ENCODE measurements at regions not wholly inside any gene's neighbourhood (a gene's known extent, or its start where the extent isn't known, plus 50 kb on each side); places are given as distances from the start of the nearest gene placed in this dataset.

DNA sequence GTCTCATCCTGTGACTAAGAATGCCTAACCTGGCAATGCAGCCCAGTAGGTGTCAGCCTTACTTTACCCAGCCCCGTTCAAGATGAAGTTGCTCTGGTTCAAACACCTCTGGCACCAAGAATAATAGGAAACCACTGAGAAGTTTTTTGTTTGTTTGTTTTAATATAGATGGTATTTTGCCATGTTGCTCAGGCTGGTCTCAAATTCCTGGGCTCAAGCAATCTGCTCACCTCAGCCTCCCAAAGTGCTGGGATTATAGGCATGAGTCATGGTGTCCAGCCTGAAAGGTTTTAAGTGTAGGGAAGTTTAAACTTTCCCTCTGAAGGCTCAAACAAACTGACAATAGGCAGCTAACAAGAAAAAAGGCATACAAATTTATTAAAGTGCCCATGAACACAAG lies 51.2 kb upstream of the ABCC4 start:
- DNase-seq, result no peak

DNA sequence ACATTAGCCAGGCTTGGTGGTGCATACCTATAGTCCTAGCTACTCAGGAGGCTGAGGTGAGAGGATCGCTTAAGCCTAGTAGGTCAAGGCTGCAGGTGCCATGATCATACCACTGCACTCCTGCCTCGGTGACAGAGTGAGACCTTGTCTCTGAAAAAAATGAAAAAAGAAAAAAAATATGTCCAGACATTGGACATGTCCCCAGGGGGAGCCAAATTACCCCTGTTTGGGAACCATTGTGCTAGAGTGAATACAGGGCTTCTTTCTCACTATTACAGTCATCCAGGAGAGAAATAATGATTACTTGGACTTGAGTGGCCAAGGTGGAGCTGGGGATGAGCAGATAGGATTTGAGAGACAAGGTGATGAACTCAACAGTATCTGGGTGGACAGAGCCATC lies 52.9 kb upstream of the ABCC4 start:
- DNase-seq, result no peak

GRCh38 chr13:95354680-95355487 lies 53.6 kb upstream of the ABCC4 start:
- DNase-seq, result no peak

DNA sequence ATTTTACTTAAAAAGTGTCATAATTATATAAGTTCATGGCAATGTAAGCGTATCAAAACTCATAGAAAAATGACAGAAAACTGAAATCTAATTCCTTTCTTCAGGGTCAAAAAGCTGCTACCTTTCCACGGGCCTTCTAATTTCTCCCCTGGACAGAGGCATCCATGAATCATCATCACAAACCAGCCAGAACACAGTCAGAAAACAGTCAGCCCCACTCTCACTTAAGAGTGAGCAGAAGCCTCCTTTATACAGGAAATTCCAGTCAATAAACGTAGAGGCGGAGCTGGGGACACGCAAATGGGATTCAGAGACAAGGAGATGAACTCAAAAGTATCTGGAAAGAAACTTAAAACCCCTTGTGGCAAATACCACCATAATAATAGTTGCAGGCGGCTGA lies 54.2 kb upstream of the ABCC4 start:
- DNase-seq, result peak; percentile 12 to 60

DNA sequence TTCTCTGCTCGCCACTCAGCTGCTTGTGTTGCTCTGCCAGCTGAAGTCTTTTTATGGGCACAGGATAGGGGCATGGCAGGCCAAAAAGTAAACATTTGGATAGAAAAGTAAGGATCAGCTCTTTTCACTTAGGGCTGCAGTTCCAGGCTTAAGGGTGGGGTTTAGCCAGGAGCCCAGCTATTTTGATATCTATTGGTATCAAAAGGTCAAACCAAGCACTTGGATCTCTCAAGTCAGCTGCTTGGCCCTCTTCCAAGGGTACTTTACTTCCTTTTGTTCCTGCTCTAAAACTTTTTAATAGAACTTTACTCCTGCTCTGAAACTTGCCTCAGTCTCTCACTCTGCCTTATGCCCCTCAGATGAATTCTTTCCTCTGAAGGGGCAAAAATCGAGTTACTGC lies 55.7 kb upstream of the ABCC4 start:
- no peak for DNase-seq

GRCh38 chr13:95357875-95358274 lies 56.6 kb upstream of the ABCC4 start:
- DNase-seq, result no peak

- no peak for DNase-seq
Measured at GRCh38 chr13:95360052-95360451, 58.8 kb upstream of the ABCC4 start.

- no peak for DNase-seq
Measured at GRCh38 chr13:95360464-95361097, 59.3 kb upstream of the ABCC4 start.

GRCh38 chr13:95361686-95362085 lies 60.4 kb upstream of the ABCC4 start:
- no peak for DNase-seq

- DNase-seq, result no peak
Measured at GRCh38 chr13:95362666-95363065, 61.4 kb upstream of the ABCC4 start.

DNA sequence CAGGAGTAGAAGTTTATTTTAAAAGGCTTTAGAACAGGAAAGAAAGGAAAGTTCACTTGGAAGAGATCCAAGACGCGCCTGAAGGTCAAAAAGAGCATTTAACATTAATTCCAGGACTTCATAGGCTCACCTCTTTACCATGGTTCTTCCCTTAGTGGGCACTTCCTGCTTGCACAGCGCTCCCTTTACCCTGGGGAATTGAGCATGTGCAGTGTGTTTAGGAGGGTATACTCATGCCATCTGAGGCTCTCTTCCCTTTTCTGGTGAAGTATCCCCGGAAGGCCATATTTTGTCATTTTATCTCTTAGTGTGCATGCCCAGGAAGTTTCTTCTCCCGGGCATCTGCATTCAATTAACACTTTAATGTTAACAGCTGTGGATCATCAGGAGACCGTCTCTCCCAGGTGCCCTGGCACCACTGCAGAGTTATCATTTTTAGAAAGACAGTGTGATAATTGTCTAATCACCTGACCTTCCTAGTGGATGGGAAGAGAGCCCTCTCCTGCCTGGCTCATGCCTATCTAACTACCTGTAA lies 66.1 kb upstream of the ABCC4 start:
- no peak for DNase-seq

- no peak for DNase-seq
Measured at GRCh38 chr13:95368998-95369397, 67.7 kb upstream of the ABCC4 start.

GRCh38 chr13:95375706-95376105 lies 74.5 kb upstream of the ABCC4 start:
- DNase-seq, result no peak

- DNase-seq, result no peak
Measured at GRCh38 chr13:95378603-95379002, 77.4 kb upstream of the ABCC4 start.

- DNase-seq, result peak; percentile 74 to 81
Measured at GRCh38 chr13:95380468-95381211, 79.4 kb upstream of the ABCC4 start.

DNA sequence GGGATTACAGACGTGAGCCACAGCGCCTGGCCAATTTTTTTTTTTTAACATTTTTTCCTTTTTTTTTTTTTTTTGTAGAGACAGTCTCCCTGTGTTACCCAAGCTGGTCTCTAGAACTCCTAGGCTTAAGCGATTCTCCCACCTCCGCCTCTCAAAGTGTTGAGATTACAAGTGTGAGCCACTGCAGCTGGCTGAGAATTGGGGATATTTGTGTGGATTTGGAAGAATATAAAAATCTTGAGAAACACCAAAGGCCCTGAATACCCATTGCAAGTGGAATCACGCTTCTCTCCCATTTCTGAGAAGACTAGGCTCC lies 79.9 kb upstream of the ABCC4 start:
- DNase-seq, result no peak

DNA sequence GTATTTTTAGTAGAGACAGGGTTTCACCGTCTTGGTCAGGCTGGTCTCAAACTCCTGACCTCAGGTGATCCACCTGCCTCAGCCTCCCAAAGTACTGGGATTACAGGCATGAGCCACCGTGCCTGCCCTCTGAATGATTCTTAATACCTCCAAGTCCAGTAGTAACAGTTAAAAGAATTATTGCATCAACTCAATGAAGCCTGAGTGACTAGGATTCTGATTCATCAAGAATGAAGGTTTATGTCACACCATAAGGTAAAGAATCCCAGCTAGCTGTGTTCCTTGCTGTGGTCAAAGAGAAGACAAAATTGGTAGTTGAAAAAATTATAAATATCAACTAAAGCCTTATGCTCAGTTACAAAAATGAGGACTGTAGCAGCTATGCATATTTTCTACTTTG lies 81.2 kb upstream of the ABCC4 start:
- no peak for DNase-seq

DNA sequence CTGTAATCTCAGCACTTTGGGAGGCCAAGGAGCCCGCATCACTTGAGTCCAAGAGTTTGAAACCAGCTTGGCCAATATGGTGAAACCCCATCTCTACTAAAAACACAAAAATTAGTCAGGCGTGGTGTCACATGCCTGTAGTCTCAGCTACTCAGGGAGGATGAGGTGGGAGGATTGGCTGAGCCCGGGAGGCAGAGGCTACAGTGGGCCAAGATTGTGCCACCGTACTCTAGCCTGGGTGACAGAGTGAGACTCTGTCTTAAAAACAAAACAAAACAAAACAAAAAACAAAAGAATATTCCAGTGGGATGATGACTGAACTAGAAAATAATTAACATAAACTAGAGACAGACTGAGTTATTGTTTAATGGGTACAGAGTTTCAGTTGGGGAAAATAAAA lies 81.7 kb upstream of the ABCC4 start:
- DNase-seq, result no peak

- no peak for DNase-seq
Measured at GRCh38 chr13:95385373-95385772, 84.1 kb upstream of the ABCC4 start.

DNA sequence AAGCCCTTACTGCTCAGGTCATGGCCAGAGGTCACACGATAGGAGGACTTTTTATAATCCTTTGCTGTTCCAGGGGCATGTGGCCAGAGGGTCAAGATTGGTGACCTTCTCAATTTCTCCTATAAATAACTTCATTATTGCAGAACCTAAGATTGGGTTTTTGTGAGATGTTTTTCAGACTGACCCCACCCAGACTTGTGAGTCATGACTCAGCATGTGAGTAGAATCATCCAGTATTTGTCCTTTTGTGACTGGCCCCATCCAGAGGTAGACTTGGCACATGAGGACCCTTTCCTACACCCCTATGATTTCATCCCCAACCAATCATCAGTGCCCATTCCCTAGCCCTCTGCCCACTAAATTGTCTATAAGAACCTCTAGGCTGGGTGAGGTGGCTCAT lies 84.5 kb upstream of the ABCC4 start:
- DNase-seq, result no peak

GRCh38 chr13:95386370-95386769 lies 85.1 kb upstream of the ABCC4 start:
- DNase-seq, result no peak

DNA sequence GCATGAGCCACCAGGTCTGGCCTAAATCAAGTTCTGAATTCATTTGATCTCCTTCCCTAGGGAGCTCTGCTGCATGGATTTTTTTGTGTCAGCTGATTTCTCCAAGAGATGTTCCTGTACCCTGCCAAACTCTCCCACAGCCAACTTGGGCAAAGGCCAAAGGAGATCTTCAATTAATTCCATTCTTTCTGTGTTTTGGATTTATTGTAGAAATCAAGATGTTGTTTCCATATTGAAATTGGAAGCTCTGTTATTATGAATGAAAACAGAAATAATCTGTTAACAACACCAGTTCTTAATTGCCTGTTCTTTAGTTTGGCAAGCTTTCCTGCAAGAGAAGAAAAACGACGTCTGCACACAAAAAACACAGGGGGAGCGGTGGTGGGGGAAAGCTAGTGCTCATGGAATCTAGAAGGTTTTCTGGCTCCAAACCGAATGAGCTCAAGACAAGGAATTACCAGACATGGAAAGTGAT lies 86.5 kb upstream of the ABCC4 start:
- DNase-seq, result no peak

DNA sequence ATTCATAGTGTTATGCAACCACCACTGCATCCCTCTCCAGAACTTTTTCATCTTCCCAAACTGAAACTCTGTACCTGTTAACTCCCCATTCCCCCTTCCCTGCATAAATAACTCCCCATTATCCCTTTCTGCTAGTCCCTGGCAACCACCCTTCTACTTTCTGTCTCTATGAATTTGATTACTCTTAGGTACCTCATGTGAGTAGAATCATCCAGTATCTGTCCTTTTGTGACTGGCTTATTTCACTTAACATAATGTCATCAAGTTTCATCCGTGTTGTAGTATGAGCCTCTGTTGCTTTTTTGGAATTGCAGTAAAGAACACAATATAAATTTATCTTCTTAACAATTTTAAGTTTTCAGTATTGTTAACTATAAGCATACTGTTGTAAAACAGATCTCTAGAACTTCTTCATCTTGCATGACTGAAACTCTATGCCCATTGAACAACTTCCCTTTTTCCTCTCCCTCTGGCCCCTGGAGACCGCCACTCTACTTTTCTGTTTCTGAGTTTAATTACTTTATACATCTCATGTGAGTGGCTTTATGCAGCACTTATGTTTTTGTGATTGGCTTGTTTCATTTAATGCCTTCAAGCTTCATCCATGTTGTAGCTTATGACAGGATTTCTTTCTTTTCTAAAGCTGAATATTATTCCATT lies 87.3 kb upstream of the ABCC4 start:
- no peak for DNase-seq

Measured in NCI-H524 (cell line).